ENCODE measurements at regions not wholly inside any gene's neighbourhood (a gene's known extent, or its start where the extent isn't known, plus 50 kb on each side); places are given as distances from the start of the nearest gene placed in this dataset.

DNA sequence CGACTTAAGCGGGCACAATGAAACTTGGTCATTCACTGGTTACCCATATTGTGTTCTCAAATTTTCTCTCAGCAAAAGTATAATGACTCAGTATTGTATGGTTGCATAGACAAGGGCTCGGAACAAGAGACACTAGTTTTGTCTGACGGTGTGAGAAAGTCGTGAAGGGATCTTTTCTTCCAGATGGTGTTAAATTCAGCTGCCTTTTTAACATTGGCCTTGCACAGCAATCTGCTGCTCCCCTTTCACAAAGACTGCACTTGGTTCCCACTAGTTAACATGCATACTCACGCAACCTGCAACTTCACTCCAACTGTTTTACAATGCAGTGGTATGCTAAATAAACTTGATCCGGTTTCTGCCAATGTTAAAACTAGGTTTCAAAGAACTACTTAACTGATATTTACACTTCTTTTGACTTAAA is 219.2 kb downstream of the MEF2C start:
- no peaks in the 10 kb centered on the region for H3K36me3 ChIP-seq (ENCODE audit: insufficient read depth, low read length)
- no peaks in the 10 kb centered on the region for H3K9me2 ChIP-seq (ENCODE audit: insufficient read depth, low read length)
- no peaks in the 10 kb centered on the region for H3K79me2 ChIP-seq (ENCODE audit: insufficient read depth, low read depth, low read length)
- no peak overlapping the region for H2AFZ ChIP-seq (ENCODE audit: low read length)
- intact Hi-C loops (cut with micrococcal nuclease; ENCODE audit: unreplicated experiment), result loop anchor here (5.0 kb wide), 2 partner anchors 1743 to 1863 kb away; partner anchors contain the start of genes CETN3 and LYSMD3
- no TSS peak for BruUV-seq (replicated peaks)
- ChIA-PET POLR2A (no interaction called here), CTCF (ENCODE audit: unreplicated experiment) (no interaction called here)
- no peak for DNase-seq (ENCODE audit: low spot score)
- peaks cover 4% of the 10 kb centered on the region; the same call in 1 of the 2 replicates for H4K20me1 ChIP-seq (ENCODE audit: insufficient read depth, low read length)
- no peak for TF ChIP-seq EZH2phosphoT487 (IDR thresholded peaks at IDR 0.05; ENCODE audit: borderline replicate concordance, low read depth, low read length)
- TF ChIP-seq, protein P1, sequence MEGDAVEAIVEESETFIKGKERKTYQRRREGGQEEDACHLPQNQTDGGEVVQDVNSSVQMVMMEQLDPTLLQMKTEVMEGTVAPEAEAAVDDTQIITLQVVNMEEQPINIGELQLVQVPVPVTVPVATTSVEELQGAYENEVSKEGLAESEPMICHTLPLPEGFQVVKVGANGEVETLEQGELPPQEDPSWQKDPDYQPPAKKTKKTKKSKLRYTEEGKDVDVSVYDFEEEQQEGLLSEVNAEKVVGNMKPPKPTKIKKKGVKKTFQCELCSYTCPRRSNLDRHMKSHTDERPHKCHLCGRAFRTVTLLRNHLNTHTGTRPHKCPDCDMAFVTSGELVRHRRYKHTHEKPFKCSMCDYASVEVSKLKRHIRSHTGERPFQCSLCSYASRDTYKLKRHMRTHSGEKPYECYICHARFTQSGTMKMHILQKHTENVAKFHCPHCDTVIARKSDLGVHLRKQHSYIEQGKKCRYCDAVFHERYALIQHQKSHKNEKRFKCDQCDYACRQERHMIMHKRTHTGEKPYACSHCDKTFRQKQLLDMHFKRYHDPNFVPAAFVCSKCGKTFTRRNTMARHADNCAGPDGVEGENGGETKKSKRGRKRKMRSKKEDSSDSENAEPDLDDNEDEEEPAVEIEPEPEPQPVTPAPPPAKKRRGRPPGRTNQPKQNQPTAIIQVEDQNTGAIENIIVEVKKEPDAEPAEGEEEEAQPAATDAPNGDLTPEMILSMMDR (conservative IDR thresholded peaks at IDR 0.05; ENCODE audit: low read length), result no peak
- H3K4me2 ChIP-seq (ENCODE audit: low read length), result no peak overlapping the region
- peaks cover 42% of the 10 kb centered on the region for H3K4me1 ChIP-seq (ENCODE audit: insufficient read depth, low read length, poor library complexity, severe bottlenecking)
- no peak overlapping the region for H3K4me3 ChIP-seq (ENCODE audit: low read depth, low read length, poor library complexity, severe bottlenecking)
- no peak overlapping the region for H3K27ac ChIP-seq (ENCODE audit: low read depth, low read length, poor library complexity, severe bottlenecking)
- no peaks in the 10 kb centered on the region for H3K9me3 ChIP-seq (ENCODE audit: low read length)

DNA sequence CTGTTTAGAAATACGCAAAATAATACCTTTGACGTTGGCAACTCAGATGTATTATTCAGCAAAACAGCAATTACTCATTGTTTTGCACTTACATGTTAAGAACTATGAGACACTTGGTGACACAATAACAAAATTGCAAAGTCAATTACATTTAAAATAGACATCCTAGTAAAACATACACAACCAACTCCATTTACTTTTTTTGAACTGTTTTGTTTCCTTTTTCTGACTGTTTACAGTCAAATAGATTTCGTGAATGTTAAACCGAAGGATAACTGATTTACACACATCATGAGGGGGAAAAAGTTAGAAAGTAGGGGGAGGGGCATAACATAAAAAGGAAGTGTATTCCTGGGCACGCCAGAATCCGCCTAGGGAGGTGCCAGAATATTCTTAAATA is 220.1 kb downstream of the MEF2C start:
- no peak overlapping the region for H3K4me3 ChIP-seq (ENCODE audit: low read depth, low read length, poor library complexity, severe bottlenecking)
- peaks cover 4% of the 10 kb centered on the region; the same call in 1 of the 2 replicates for H4K20me1 ChIP-seq (ENCODE audit: insufficient read depth, low read length)
- POLR2A ChIA-PET, result no interaction called here
- TF ChIP-seq EZH2phosphoT487 (IDR thresholded peaks at IDR 0.05; ENCODE audit: borderline replicate concordance, low read depth, low read length), result no peak
- TF ChIP-seq, protein P1 (conservative IDR thresholded peaks at IDR 0.05; ENCODE audit: low read length), result no peak
- intact Hi-C loops (cut with micrococcal nuclease; ENCODE audit: unreplicated experiment), result loop anchor here (5.0 kb wide), 2 partner anchors 1744 to 1864 kb away; partner anchors contain the start of genes CETN3 and LYSMD3
- no peak overlapping the region for H3K27ac ChIP-seq (ENCODE audit: low read depth, low read length, poor library complexity, severe bottlenecking)
- H3K36me3 ChIP-seq (ENCODE audit: insufficient read depth, low read length), result no peaks in the 10 kb centered on the region
- H3K9me2 ChIP-seq (ENCODE audit: insufficient read depth, low read length), result no peaks in the 10 kb centered on the region
- H3K79me2 ChIP-seq (ENCODE audit: insufficient read depth, low read depth, low read length), result no peaks in the 10 kb centered on the region
- H2AFZ ChIP-seq (ENCODE audit: low read length), result no peak overlapping the region
- CTCF ChIA-PET (ENCODE audit: unreplicated experiment), result no interaction called here
- no peak for DNase-seq (ENCODE audit: low spot score)
- H3K9me3 ChIP-seq (ENCODE audit: low read length), result no peaks in the 10 kb centered on the region
- no peak overlapping the region for H3K4me2 ChIP-seq (ENCODE audit: low read length)
- peaks cover 43% of the 10 kb centered on the region for H3K4me1 ChIP-seq (ENCODE audit: insufficient read depth, low read length, poor library complexity, severe bottlenecking)
- no TSS peak for BruUV-seq (replicated peaks)

DNA sequence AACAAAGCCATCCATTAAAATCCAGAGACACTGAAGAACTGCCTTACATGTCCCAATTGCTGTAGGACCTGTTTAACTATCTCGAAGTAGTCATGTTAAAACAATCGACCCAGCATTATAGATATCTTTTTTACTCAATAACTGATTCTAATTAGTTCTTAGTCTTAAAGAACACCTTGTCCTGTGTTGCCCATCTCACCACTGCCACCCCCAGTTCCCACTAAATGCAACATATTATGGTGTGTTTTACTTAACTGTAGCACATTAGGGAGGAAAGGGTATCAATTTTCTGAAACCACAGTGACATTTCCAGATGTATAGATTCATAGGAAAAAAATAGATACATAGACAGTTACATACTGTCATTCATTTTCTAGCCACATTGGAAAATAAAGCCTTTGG is 221.2 kb downstream of the MEF2C start:
- ChIA-PET POLR2A (no interaction called here), CTCF (ENCODE audit: unreplicated experiment) (no interaction called here)
- Histone ChIP-seq H3K4me3 (ENCODE audit: low read depth, low read length, poor library complexity, severe bottlenecking) (no peak overlapping the region), H3K4me2 (ENCODE audit: low read length) (peak overlapping the region; percentile 81), H3K27ac (ENCODE audit: low read depth, low read length, poor library complexity, severe bottlenecking) (no peak overlapping the region), H3K79me2 (ENCODE audit: insufficient read depth, low read depth, low read length) (no peaks in the 10 kb centered on the region), H4K20me1 (ENCODE audit: insufficient read depth, low read length) (peaks cover 4% of the 10 kb centered on the region; the same call in 1 of the 2 replicates), H3K4me1 (ENCODE audit: insufficient read depth, low read length, poor library complexity, severe bottlenecking) (peaks cover 35% of the 10 kb centered on the region), H2AFZ (ENCODE audit: low read length) (no peak overlapping the region), H3K36me3 (ENCODE audit: insufficient read depth, low read length) (no peaks in the 10 kb centered on the region), H3K9me3 (ENCODE audit: low read length) (no peaks in the 10 kb centered on the region), H3K9me2 (ENCODE audit: insufficient read depth, low read length) (no peaks in the 10 kb centered on the region)
- intact Hi-C loops (cut with micrococcal nuclease; ENCODE audit: unreplicated experiment), result loop anchor here (1.0 to 5.0 kb wide), 3 partner anchors 12 to 1865 kb away; partner anchors contain the start of genes CETN3 and LYSMD3
- DNase-seq (ENCODE audit: low spot score), result no peak
- TF ChIP-seq EZH2phosphoT487 (IDR thresholded peaks at IDR 0.05; ENCODE audit: borderline replicate concordance, low read depth, low read length), result no peak
- TF ChIP-seq, protein P1 (conservative IDR thresholded peaks at IDR 0.05; ENCODE audit: low read length), result no peak
- no TSS peak for BruUV-seq (replicated peaks)
